Smooth muscle cell (in vitro differentiated cells): ENCODE measurements at regions not wholly inside any gene's neighbourhood (a gene's known extent, or its start where the extent isn't known, plus 50 kb on each side); places are given as distances from the start of the nearest gene placed in this dataset.

Source experiments
- DNase-seq: peaks from one replicate; lab custom pipeline; 2025; ENCODE audit not compliant: unreplicated experiment; lab: John Stamatoyannopoulos, UW
- H2AFZ ChIP-seq: fragments of 200-600 bp; sonication (generic); 2 replicates; pipeline ENCODE4 v1.6.0; 2016; ENCODE audit warnings: antibody characterized with exemption, low read depth, mild to moderate bottlenecking
- H3F3A ChIP-seq: fragments of 200-600 bp; sonication (generic); 2 replicates; pipeline ENCODE4 v1.6.0; 2017; ENCODE audit warnings: antibody characterized with exemption, low read depth
- H3K27ac ChIP-seq: fragments of 200-600 bp; sonication (generic); 2 replicates; pipeline ENCODE4 v1.5.1; 2016; ENCODE audit warnings: low read depth, mild to moderate bottlenecking
- H3K27me3 ChIP-seq: fragments of 200-600 bp; sonication (generic); 2 replicates; pipeline ENCODE4 v1.6.1; 2016; ENCODE audit warnings: low read depth, mild to moderate bottlenecking
- H3K36me3 ChIP-seq: fragments of 200-600 bp; sonication (generic); 2 replicates; pipeline ENCODE4 v1.5.1; 2016; ENCODE audit warnings: low read depth
- H3K4me1 ChIP-seq: fragments of 200-600 bp; sonication (generic); 2 replicates; pipeline ENCODE4 v1.5.1; 2016; ENCODE audit warnings: low read depth
- H3K4me2 ChIP-seq: fragments of 200-600 bp; sonication (generic); 2 replicates; pipeline ENCODE4 v1.6.0; 2016; ENCODE audit warnings: mild to moderate bottlenecking
- H3K4me3 ChIP-seq: fragments of 200-600 bp; sonication (generic); 2 replicates; pipeline ENCODE4 v1.5.1; 2016; ENCODE audit warnings: mild to moderate bottlenecking
- H3K79me2 ChIP-seq: fragments of 200-600 bp; sonication (generic); 2 replicates; pipeline ENCODE4 v1.6.0; 2016; ENCODE audit warnings: low read depth, mild to moderate bottlenecking
- H3K9ac ChIP-seq: fragments of 200-600 bp; sonication (generic); 2 replicates; pipeline ENCODE4 v1.6.0; 2016; ENCODE audit warnings: low read depth
- H3K9me3 ChIP-seq: fragments of 200-600 bp; sonication (generic); replicated peaks from 2 replicates; pipeline ENCODE4 v1.5.1; 2016; ENCODE audit warnings: low read depth
- H4K20me1 ChIP-seq: fragments of 200-600 bp; sonication (generic); 2 replicates; pipeline ENCODE4 v1.6.0; 2016; ENCODE audit warnings: low read depth
- CTCF ChIP-seq: fragments of 200-600 bp; sonication (generic); IDR thresholded peaks from 2 replicates; pipeline ENCODE4 v1.5.1; 2017; ENCODE audit warnings: borderline replicate concordance, mild to moderate bottlenecking, antibody characterized with exemption; ENCODE audit not compliant: insufficient read depth, poor library complexity, severe bottlenecking
- WGBS: methylation state at CpG from one replicate; pipeline ENCODE4 v1.1.7; 2016; ENCODE audit warnings: low lambda C conversion rate; 5-methylcytosine and 5-hydroxymethylcytosine counted together

GRCh38 chr1:55386456-55386855, 171.3 kb upstream of the USP24 start:
- 75% methylated on average over 4 of the region's 4 CpGs for WGBS
- Histone ChIP-seq H3K9me3 (no peaks in the 10 kb centered on the region), H3K9ac (no peak overlapping the region), H3F3A (no peaks in the 10 kb centered on the region), H2AFZ (no peak overlapping the region), H3K79me2 (no peaks in the 10 kb centered on the region), H3K27me3 (no peaks in the 10 kb centered on the region), H3K36me3 (no peaks in the 10 kb centered on the region), H4K20me1 (no peaks in the 10 kb centered on the region), H3K4me2 (no peak overlapping the region), H3K27ac (no peak overlapping the region), H3K4me3 (no peak overlapping the region), H3K4me1 (no peaks in the 10 kb centered on the region)
- TF ChIP-seq CTCF: no peak
- DNase-seq: no peak

GRCh38 chr1:55385402-55386018, 170.3 kb upstream of the USP24 start:
- H2AFZ ChIP-seq: no peak overlapping the region
- H3K36me3 ChIP-seq: no peaks in the 10 kb centered on the region
- no peaks in the 10 kb centered on the region for H3K4me1 ChIP-seq
- no peak for TF ChIP-seq CTCF
- 100% methylated on average over 1 of the region's 1 CpG for WGBS
- H3K9me3 ChIP-seq: no peaks in the 10 kb centered on the region
- no peaks in the 10 kb centered on the region for H3K79me2 ChIP-seq
- no peak overlapping the region for H3K4me2 ChIP-seq
- no peak overlapping the region for H3K4me3 ChIP-seq
- no peaks in the 10 kb centered on the region for H3K27me3 ChIP-seq
- H3K9ac ChIP-seq: no peak overlapping the region
- DNase-seq: no peak
- H3F3A ChIP-seq: no peaks in the 10 kb centered on the region
- no peak overlapping the region for H3K27ac ChIP-seq
- H4K20me1 ChIP-seq: no peaks in the 10 kb centered on the region

GRCh38 chr1:55384637-55385036, 169.5 kb upstream of the USP24 start:
- Histone ChIP-seq H3K9me3 (no peaks in the 10 kb centered on the region), H3K79me2 (no peaks in the 10 kb centered on the region), H3K4me2 (no peak overlapping the region), H3K4me3 (no peak overlapping the region), H2AFZ (no peak overlapping the region), H3K27me3 (no peaks in the 10 kb centered on the region), H3K36me3 (no peaks in the 10 kb centered on the region), H3K27ac (no peak overlapping the region), H3K4me1 (no peaks in the 10 kb centered on the region), H3K9ac (no peak overlapping the region), H4K20me1 (no peaks in the 10 kb centered on the region), H3F3A (no peaks in the 10 kb centered on the region)
- 79% methylated on average over 7 of the region's 7 CpGs for WGBS
- DNase-seq: no peak
- TF ChIP-seq CTCF: no peak

- no peak for TF ChIP-seq CTCF
- Histone ChIP-seq H2AFZ (no peak overlapping the region), H3K4me2 (no peak overlapping the region), H3K4me1 (no peaks in the 10 kb centered on the region), H3K9ac (no peak overlapping the region), H3K36me3 (no peaks in the 10 kb centered on the region), H4K20me1 (no peaks in the 10 kb centered on the region), H3K9me3 (no peaks in the 10 kb centered on the region), H3K27me3 (no peaks in the 10 kb centered on the region), H3F3A (no peaks in the 10 kb centered on the region), H3K27ac (no peak overlapping the region), H3K79me2 (no peaks in the 10 kb centered on the region), H3K4me3 (no peak overlapping the region)
- DNase-seq: no peak
- WGBS: 92% methylated on average over 11 of the region's 11 CpGs
Measured at GRCh38 chr1:55382806-55383305, 167.7 kb upstream of the USP24 start.
